Activated CD8-positive, alpha-beta memory T cell treated with anti-CD3 and anti-CD28 coated beads for 36 hours (primary cell): ENCODE measurements at regions not wholly inside any gene's neighbourhood (a gene's known extent, or its start where the extent isn't known, plus 50 kb on each side); places are given as distances from the start of the nearest gene placed in this dataset.

Source experiments
- CTCF ChIA-PET: fragments of 350-600 bp; sonication (Branson Sonifier 250); formaldehyde crosslinking; loops from one replicate; lab custom pipeline; 2021; ENCODE audit warnings: antibody characterized with exemption; lab: Charles Lee
- POLR2A ChIA-PET: fragments of 350-600 bp; sonication (Branson Sonifier 250); formaldehyde crosslinking; loops from one replicate; lab custom pipeline; 2021; ENCODE audit warnings: antibody characterized with exemption; lab: Charles Lee

DNA sequence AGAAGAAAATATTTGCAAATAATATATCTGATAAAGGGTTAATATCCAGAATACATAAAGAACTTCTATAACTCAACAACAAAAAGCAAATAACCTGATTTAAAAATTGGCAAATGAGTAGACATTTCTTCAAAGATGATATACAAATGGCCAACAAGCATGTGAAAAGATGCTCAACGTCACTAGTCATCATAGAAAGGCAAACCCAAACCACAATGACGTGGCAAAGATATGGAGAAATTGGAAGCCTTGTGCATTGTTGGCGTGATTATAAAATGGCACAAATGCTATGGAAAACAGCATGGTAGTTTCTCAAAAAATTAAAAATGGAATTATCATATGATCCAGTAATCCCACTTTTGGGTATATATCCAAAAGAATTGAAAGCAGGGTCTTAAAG, 466.3 kb downstream of the TBC1D22A start:
- POLR2A ChIA-PET: no interaction called here
- CTCF ChIA-PET: no interaction called here

DNA sequence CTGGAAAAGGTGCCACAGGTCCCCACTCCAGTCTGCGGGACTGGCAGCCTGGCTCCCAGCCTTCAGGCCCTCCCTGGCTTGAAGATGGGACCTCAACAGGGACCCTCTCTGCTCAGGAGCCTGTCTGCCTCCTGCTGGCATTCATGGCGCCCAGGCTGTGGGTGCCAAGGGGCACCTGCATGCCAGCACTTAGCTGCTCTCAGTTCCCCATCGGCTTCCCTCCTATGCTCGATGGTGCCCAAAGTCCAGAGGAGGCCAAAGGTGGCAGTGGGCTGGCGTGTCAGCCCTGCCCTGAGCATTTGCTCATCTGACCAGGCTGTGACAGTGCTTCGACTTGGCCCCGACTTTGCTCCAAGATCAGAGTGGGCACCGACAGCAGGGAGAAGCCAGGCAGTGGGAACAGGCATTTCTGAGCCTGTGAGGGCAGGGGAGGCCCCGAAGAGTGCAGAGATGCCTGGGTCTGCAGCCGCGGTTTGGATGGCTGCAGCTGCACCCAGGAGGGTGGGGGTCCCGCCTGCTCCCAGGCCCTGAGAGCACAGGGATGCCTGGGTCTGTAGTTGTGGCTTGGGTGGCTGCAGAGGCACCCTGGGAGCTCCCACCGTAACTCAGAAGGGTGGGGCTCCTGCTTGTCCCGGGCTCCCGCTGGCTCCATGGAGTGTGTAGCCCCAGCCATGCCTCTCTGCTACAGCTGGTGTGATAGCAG, 463.6 kb downstream of the TBC1D22A start:
- ChIA-PET POLR2A (no interaction called here), CTCF (no interaction called here)

GRCh38 chr22:47225080-47225930, 462.9 kb downstream of the TBC1D22A start:
- ChIA-PET POLR2A (no interaction called here), CTCF (no interaction called here)
